HepG2 (cell line): ENCODE measurements at regions not wholly inside any gene's neighbourhood (a gene's known extent, or its start where the extent isn't known, plus 50 kb on each side); places are given as distances from the start of the nearest gene placed in this dataset.

ENCODE experiments used
- ATAC-seq: fragments of 200-7000 bp; cut with Tn5 transposase; 3 replicates; pipeline ENCODE4 v1.9.1; 2020; ENCODE audit warnings: mild to moderate bottlenecking, moderate library complexity
- BruUV-seq: library from RNA; stranded (reverse); fragments of 400-500 nt; replicated peaks from 2 replicates; lab custom pipeline; 2021; lab: Mats Ljungman, UMichigan
- CTCF ChIA-PET: fragments of 300-600 bp; formaldehyde crosslinking; extraction: SDS; loops from one replicate; lab custom pipeline; 2021; ENCODE audit warnings: low total read pairs, inconsistent platforms, low intra/inter-chr PET ratio; lab: Yijun Ruan, JAX
- POLR2A ChIA-PET: fragments of 350-600 bp; sonication (Branson Sonifier 250); formaldehyde crosslinking; loops from one replicate; lab custom pipeline; 2020; ENCODE audit warnings: antibody characterized with exemption, inconsistent platforms; lab: Yijun Ruan, JAX
- DNase-seq: peaks from one replicate; pipeline ENCODE4 v3.0.0-alpha.2; 2015; ENCODE audit warnings: low spot score
- FAIRE-seq: peaks from 3 replicates; lab custom pipeline; 2011; peaks lifted over from hg19 to GRCh38; lab: Jason Lieb, UNC
- H2AFZ ChIP-seq: one replicate; pipeline ENCODE4 v1.6.1; 2011; ENCODE audit warnings: low read length, inconsistent platforms
- H3K27ac ChIP-seq: fragments of 300-600 bp; 3 replicates; pipeline ENCODE4 v1.8.0; 2011; ENCODE audit warnings: mixed run types, mild to moderate bottlenecking, mixed read lengths, low read length, inconsistent platforms; ENCODE audit not compliant: insufficient read depth; ENCODE audit errors: extremely low read length
- H3K27me3 ChIP-seq, 2 experiments: fragments of 200-600 bp in 1 of 2; 2 replicates in 1 of 2; 3 replicates in 1 of 2; pipeline versions ENCODE4 v1.6.0 to v1.8.0; 2011; ENCODE audit warnings: low read length in 2 of 2, mild to moderate bottlenecking in 2 of 2, moderate library complexity in 2 of 2, inconsistent platforms in 1 of 2; ENCODE audit not compliant: insufficient read depth in 2 of 2, control insufficient read depth in 1 of 2
- H3K36me3 ChIP-seq, 2 experiments: fragments of 200-600 bp in 1 of 2; replicated peaks in 1 of 2; 2 replicates in 1 of 2; 3 replicates in 1 of 2; pipeline versions ENCODE4 v1.5.1 to v1.8.0; 2011; ENCODE audit warnings: low read length in 2 of 2, inconsistent platforms in 1 of 2; ENCODE audit not compliant: insufficient read depth in 2 of 2, control insufficient read depth in 1 of 2
- H3K4me1 ChIP-seq: 2 replicates; pipeline ENCODE4 v1.5.1; 2012; ENCODE audit warnings: low read length, inconsistent platforms; ENCODE audit not compliant: insufficient read depth
- H3K4me2 ChIP-seq: 2 replicates; pipeline ENCODE4 v1.6.0; 2011; ENCODE audit warnings: low read depth, low read length, inconsistent platforms
- H3K4me3 ChIP-seq, 3 experiments: fragments of 200-600 bp in 1 of 3; sonication (generic), shearing (Covaris generic) in 1 of 3; replicated peaks in 1 of 3; 2 replicates each; pipeline ENCODE4 v1.5.1; 2011 to 2016; ENCODE audit warnings: low read length in 3 of 3, inconsistent platforms in 2 of 3, low read depth in 2 of 3, mild to moderate bottlenecking in 2 of 3, control low read depth in 1 of 3, mixed read lengths in 1 of 3; ENCODE audit not compliant: insufficient read depth in 1 of 3
- H3K79me2 ChIP-seq: one replicate; pipeline ENCODE4 v1.6.1; 2011; ENCODE audit warnings: low read length, inconsistent platforms; ENCODE audit not compliant: insufficient read depth
- H3K9ac ChIP-seq: 2 replicates; pipeline ENCODE4 v1.6.0; 2011; ENCODE audit warnings: mild to moderate bottlenecking, low read depth, low read length, inconsistent platforms; ENCODE audit not compliant: insufficient read depth
- H3K9me3 ChIP-seq: 2 replicates; pipeline ENCODE4 v1.5.1; 2012; ENCODE audit warnings: mild to moderate bottlenecking, low read length
- H4K20me1 ChIP-seq: 2 replicates; pipeline ENCODE4 v1.6.0; 2011; ENCODE audit warnings: inconsistent platforms, mild to moderate bottlenecking, low read length, moderate library complexity; ENCODE audit not compliant: insufficient read depth
- EZH2 ChIP-seq: conservative IDR thresholded peaks from 2 replicates; pipeline ENCODE4 v1.6.1; 2012; ENCODE audit warnings: mild to moderate bottlenecking, low read depth, low read length, moderate library complexity
- KLF16 ChIP-seq, 2 experiments: sonication (generic) in 1 of 2; formaldehyde crosslinking in 1 of 2; IDR thresholded peaks; 2 replicates each; pipeline versions ENCODE4 v1.6.1 to v1.8.0; 2016 to 2023; ENCODE audit warnings: missing genetic modification reagents in 2 of 2, missing compliant biosample characterization in 1 of 2
- MEIS1 ChIP-seq: sonication (generic); formaldehyde crosslinking; IDR thresholded peaks from 2 replicates; pipeline ENCODE4 v1.9.0; 2021; ENCODE audit warnings: mild to moderate bottlenecking, missing genetic modification reagents, moderate library complexity, borderline replicate concordance
- REPIN1 ChIP-seq: sonication (generic); formaldehyde crosslinking; IDR thresholded peaks from 2 replicates; pipeline ENCODE4 v1.8.0; 2022; ENCODE audit warnings: missing genetic modification reagents, low read depth, mild to moderate bottlenecking, borderline replicate concordance
- TBP ChIP-seq: sonication (generic); formaldehyde crosslinking; IDR thresholded peaks from 2 replicates; pipeline ENCODE4 v1.5.0; 2020; ENCODE audit warnings: missing genetic modification reagents
- ZBTB1 ChIP-seq: sonication (generic); formaldehyde crosslinking; IDR thresholded peaks from 2 replicates; pipeline ENCODE4 v1.4.0; 2020; ENCODE audit warnings: missing genetic modification reagents, borderline replicate concordance
- ZNF235 ChIP-seq: sonication (generic); formaldehyde crosslinking; IDR thresholded peaks from 2 replicates; pipeline ENCODE4 v1.8.1; 2023; ENCODE audit warnings: mild to moderate bottlenecking, missing genetic modification reagents, borderline replicate concordance
- ZXDC ChIP-seq: sonication (generic); formaldehyde crosslinking; IDR thresholded peaks from 2 replicates; pipeline ENCODE4 v1.5.0; 2020; ENCODE audit warnings: mild to moderate bottlenecking, missing genetic modification reagents
- WGBS: methylation state at CpG from one replicate; pipeline ENCODE4 v1.1.6; 2017; ENCODE audit warnings: low lambda C conversion rate; 5-methylcytosine and 5-hydroxymethylcytosine counted together
- in situ Hi-C: cut with HindIII; loops from 2 replicates; pipeline ENCODE4 v1.10.0; 2017; ENCODE audit warnings: low pct_unique_long_range_greater_than_20kb; ENCODE audit not compliant: extremely low pct_ligation_motif_present
- intact Hi-C: fragments of 100-400 bp; cut with micrococcal nuclease; formaldehyde crosslinking; loops from one replicate; pipeline ENCODE4 v1.10.0; 2022; ENCODE audit not compliant: unreplicated experiment

- CTCF ChIA-PET = no interaction called here
- intact Hi-C loops (no loop called here), in situ Hi-C loops (no loop called here)
- no peak overlapping the region for H3K4me2 ChIP-seq
- no TSS peak for BruUV-seq
- no peak overlapping the region for H3K4me3 ChIP-seq
- no peaks in the 10 kb centered on the region for H3K36me3 ChIP-seq
- no peaks in the 10 kb centered on the region for H3K9me3 ChIP-seq
- POLR2A ChIA-PET = no interaction called here
- H3K4me1 ChIP-seq = no peaks in the 10 kb centered on the region
- TF ChIP-seq ZBTB1 = no peak
- TF ChIP-seq EZH2 = no peak
- no peak for TF ChIP-seq MEIS1 (CRISPR knock-in tag)
- no peak for TF ChIP-seq TBP (CRISPR knock-in tag)
- no peak for TF ChIP-seq REPIN1 (CRISPR knock-in tag)
- no peak for TF ChIP-seq ZXDC
- TF ChIP-seq KLF16 (CRISPR knock-in tag; IDR thresholded peaks at IDR 0.05) = no peak
- TF ChIP-seq ZNF235 (CRISPR knock-in tag) = no peak
- no peak overlapping the region for H3K9ac ChIP-seq
- H3K27ac ChIP-seq = no peak overlapping the region
- no peaks in the 10 kb centered on the region for H4K20me1 ChIP-seq
- DNase-seq = no peak
- H3K79me2 ChIP-seq = no peaks in the 10 kb centered on the region
- no peak for ATAC-seq
- H3K27me3 ChIP-seq = no peaks in the 10 kb centered on the region
- FAIRE-seq = no peak
- H2AFZ ChIP-seq = no peak overlapping the region
- 4% methylated on average over 2 of the region's 2 CpGs for WGBS
Observed at GRCh38 chr1:222251847-222252246, 296.1 kb downstream of the HHIPL2 start.
